ENCODE measurements at regions not wholly inside any gene's neighbourhood (a gene's known extent, or its start where the extent isn't known, plus 50 kb on each side); places are given as distances from the start of the nearest gene placed in this dataset.

GRCh38 chr2:129443865-129444739 is 535.4 kb upstream of the RAB6C start:
- Histone ChIP-seq H3K9me3 (no peaks in the 10 kb centered on the region), H3K4me3 (replicated peaks in 1 of 3) (no peak overlapping the region), H3K36me3 (no peaks in the 10 kb centered on the region), H3K27me3 (no peaks in the 10 kb centered on the region), H3K27ac (no peak overlapping the region), H3K4me1 (no peaks in the 10 kb centered on the region)
- WGBS, 2 donors, result 54 to 66% methylated on average over 10 of the region's 10 CpGs
- intact Hi-C loops (cut with DNase I), result no loop called here
- TF ChIP-seq, protein P1, sequence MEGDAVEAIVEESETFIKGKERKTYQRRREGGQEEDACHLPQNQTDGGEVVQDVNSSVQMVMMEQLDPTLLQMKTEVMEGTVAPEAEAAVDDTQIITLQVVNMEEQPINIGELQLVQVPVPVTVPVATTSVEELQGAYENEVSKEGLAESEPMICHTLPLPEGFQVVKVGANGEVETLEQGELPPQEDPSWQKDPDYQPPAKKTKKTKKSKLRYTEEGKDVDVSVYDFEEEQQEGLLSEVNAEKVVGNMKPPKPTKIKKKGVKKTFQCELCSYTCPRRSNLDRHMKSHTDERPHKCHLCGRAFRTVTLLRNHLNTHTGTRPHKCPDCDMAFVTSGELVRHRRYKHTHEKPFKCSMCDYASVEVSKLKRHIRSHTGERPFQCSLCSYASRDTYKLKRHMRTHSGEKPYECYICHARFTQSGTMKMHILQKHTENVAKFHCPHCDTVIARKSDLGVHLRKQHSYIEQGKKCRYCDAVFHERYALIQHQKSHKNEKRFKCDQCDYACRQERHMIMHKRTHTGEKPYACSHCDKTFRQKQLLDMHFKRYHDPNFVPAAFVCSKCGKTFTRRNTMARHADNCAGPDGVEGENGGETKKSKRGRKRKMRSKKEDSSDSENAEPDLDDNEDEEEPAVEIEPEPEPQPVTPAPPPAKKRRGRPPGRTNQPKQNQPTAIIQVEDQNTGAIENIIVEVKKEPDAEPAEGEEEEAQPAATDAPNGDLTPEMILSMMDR (IDR thresholded peaks at IDR 0.05), result no peak
- no peak for TF ChIP-seq POLR2A (IDR thresholded peaks at IDR 0.05)
- DNase-seq, result no peak

- Histone ChIP-seq H3K27me3 (no peaks in the 10 kb centered on the region), H3K9me3 (no peaks in the 10 kb centered on the region), H3K36me3 (no peaks in the 10 kb centered on the region), H3K27ac (no peak overlapping the region), H3K4me1 (no peaks in the 10 kb centered on the region), H3K4me3 (replicated peaks in 1 of 3) (no peak overlapping the region)
- intact Hi-C loops (cut with DNase I), result no loop called here
- no peak for DNase-seq
- TF ChIP-seq, protein P1 (IDR thresholded peaks at IDR 0.05), result no peak
- no peak for TF ChIP-seq POLR2A (IDR thresholded peaks at IDR 0.05)
- WGBS, 2 donors, result 91 to 95% methylated on average over 6 of the region's 6 CpGs
Measured at GRCh38 chr2:129444751-129445150, 534.7 kb upstream of the RAB6C start.

DNA sequence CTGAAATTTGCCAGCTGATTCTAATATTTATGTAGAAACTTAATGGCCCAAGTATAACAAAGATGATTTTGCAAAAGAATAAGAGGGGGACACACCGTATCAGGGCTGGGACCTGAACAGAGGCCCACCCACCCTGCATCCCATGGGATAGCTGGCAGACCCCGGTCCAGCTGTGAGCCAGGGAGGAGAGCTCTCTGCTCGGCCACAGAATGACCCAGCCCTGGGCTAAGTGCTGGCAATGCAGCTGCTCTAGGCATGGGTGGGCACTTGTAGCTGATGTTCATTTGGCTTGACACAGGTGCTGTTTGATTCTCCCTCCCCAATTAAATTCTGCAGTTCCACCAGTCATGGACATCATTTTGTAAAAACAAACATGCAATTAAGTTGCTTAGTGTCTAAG is 522.8 kb upstream of the RAB6C start:
- Histone ChIP-seq H3K4me1 (no peaks in the 10 kb centered on the region), H3K27me3 (no peaks in the 10 kb centered on the region), H3K9me3 (no peaks in the 10 kb centered on the region), H3K36me3 (no peaks in the 10 kb centered on the region), H3K27ac (no peak overlapping the region), H3K4me3 (replicated peaks in 1 of 3) (no peak overlapping the region)
- intact Hi-C loops (cut with DNase I), result no loop called here
- WGBS, 2 donors, result 58 to 61% methylated on average over 3 of the region's 3 CpGs
- TF ChIP-seq, protein P1 (IDR thresholded peaks at IDR 0.05), result no peak
- TF ChIP-seq POLR2A (IDR thresholded peaks at IDR 0.05), result no peak
- DNase-seq, result no peak

DNA sequence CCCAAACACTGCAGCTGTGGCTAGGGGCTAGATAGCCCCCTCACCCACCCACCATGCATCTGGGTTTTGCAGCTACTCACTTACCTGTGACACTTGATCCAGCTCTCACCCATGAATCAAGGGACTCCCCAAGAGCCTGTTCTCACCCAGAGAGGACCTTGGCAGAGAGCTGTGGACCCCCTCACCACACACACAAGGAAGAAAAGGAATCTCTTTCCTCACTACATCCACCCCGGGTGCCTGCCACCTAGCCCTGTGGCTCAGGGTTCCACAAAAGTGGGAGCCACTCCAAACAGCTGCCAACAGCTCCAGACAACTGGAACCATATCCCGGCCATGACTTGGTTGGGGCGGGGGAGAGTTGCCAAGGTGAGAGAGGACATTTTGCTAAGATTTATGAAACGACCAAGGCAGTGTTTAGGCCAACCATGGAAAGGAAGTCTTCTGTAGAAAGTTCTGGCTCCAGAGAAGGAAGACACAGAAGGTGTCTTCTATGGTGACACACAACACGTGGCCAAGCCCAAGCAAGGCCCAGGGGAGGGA is 522.1 kb upstream of the RAB6C start:
- Histone ChIP-seq H3K4me1 (no peaks in the 10 kb centered on the region), H3K27ac (no peak overlapping the region), H3K9me3 (no peaks in the 10 kb centered on the region), H3K36me3 (no peaks in the 10 kb centered on the region), H3K4me3 (replicated peaks in 1 of 3) (no peak overlapping the region), H3K27me3 (no peaks in the 10 kb centered on the region)
- DNase-seq, result no peak
- WGBS, 2 donors, result 60 to 80% methylated on average over 5 of the region's 5 CpGs
- intact Hi-C loops (cut with DNase I), result no loop called here
- TF ChIP-seq POLR2A (IDR thresholded peaks at IDR 0.05), result no peak
- TF ChIP-seq, protein P1 (IDR thresholded peaks at IDR 0.05), result no peak

DNA sequence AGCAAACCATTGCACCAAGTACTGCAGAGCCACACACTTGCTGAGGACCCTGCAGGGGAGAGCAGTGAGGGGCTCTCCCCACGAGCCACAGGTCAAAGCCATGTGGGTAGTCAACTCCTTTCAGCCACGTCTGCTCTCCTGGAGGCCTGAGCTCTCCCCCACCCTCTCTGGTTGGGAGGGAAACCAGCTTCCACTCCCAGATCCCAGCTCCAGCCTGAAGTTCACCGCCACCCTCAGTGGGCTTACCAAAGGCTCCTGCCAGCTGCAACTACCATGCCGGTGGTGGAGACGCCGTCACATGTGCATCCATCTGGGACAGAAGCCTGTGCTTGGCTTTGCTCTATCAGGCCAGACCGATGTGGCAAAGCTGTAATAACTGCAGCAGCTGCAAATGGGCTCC is 521.5 kb upstream of the RAB6C start:
- Histone ChIP-seq H3K36me3 (no peaks in the 10 kb centered on the region), H3K4me3 (replicated peaks in 1 of 3) (no peak overlapping the region), H3K9me3 (no peaks in the 10 kb centered on the region), H3K4me1 (no peaks in the 10 kb centered on the region), H3K27ac (no peak overlapping the region), H3K27me3 (no peaks in the 10 kb centered on the region)
- TF ChIP-seq POLR2A (IDR thresholded peaks at IDR 0.05), result no peak
- TF ChIP-seq, protein P1 (IDR thresholded peaks at IDR 0.05), result no peak
- intact Hi-C loops (cut with DNase I), result no loop called here
- no peak for DNase-seq
- WGBS, 2 donors, result 83 to 92% methylated on average over 2 to 3 of the region's 7 CpGs

Data from thyroid gland (tissue), 4 donors.